Retinal pigment epithelial cell (primary cell): ENCODE measurements at regions not wholly inside any gene's neighbourhood (a gene's known extent, or its start where the extent isn't known, plus 50 kb on each side); places are given as distances from the start of the nearest gene placed in this dataset.
A peak's percentile ranks its signal among the peaks of the same experiment; 100 is the strongest.

Experiments
- DNase-seq: peaks from one replicate; pipeline ENCODE4 v3.0.0-alpha.2; 2010; ENCODE audit warnings: low read depth
- H3K4me3 ChIP-seq: 2 replicates; pipeline ENCODE4 v1.5.1; 2011; ENCODE audit warnings: mild to moderate bottlenecking, low read length, control low read depth, moderate library complexity
- CTCF ChIP-seq: conservative IDR thresholded peaks from 2 replicates; pipeline ENCODE4 v1.5.1; 2011; ENCODE audit warnings: low read depth, low read length, control low read depth, inconsistent platforms

- H3K4me3 ChIP-seq: no peak overlapping the region
- TF ChIP-seq CTCF: no peak
- DNase-seq: peak; percentile 94
These were observed 257.3 kb upstream of the NEIL3 start for GRCh38 chr4:177052211-177052934.

- no peak for DNase-seq
- TF ChIP-seq CTCF: no peak
- H3K4me3 ChIP-seq: no peak overlapping the region
These were observed 252.5 kb upstream of the NEIL3 start for GRCh38 chr4:177057186-177057585.

- H3K4me3 ChIP-seq: no peak overlapping the region
- TF ChIP-seq CTCF: no peak
- no peak for DNase-seq
These were observed 245.6 kb upstream of the NEIL3 start for GRCh38 chr4:177064116-177064515.

- no peak for DNase-seq
- H3K4me3 ChIP-seq: no peak overlapping the region
These were observed 244.8 kb upstream of the NEIL3 start for GRCh38 chr4:177064729-177065394.

GRCh38 chr4:177066746-177067145 lies 242.9 kb upstream of the NEIL3 start:
- H3K4me3 ChIP-seq: no peak overlapping the region
- DNase-seq: no peak
- no peak for TF ChIP-seq CTCF

More at GRCh38 chr4:177064729-177065394, 244.8 kb upstream of the NEIL3 start:
- TF ChIP-seq CTCF: no peak

GRCh38 chr4:177070533-177071058 lies 239.1 kb upstream of the NEIL3 start:
- TF ChIP-seq CTCF: no peak
- H3K4me3 ChIP-seq: no peak overlapping the region
- no peak for DNase-seq
